HEK293 (cell line): ENCODE measurements at regions not wholly inside any gene's neighbourhood (a gene's known extent, or its start where the extent isn't known, plus 50 kb on each side); places are given as distances from the start of the nearest gene placed in this dataset.

Experiments
- CTCF ChIA-PET: fragments of 350-600 bp; formaldehyde crosslinking; extraction: SDS; loops from one replicate; lab custom pipeline; 2021; ENCODE audit warnings: antibody characterized with exemption; lab: Yijun Ruan, JAX
- POLR2A ChIA-PET: fragments of 300-600 bp; formaldehyde crosslinking; extraction: SDS; loops from one replicate; lab custom pipeline; 2020; ENCODE audit warnings: antibody characterized with exemption, inconsistent platforms; lab: Yijun Ruan, JAX
- H3K27ac ChIP-seq: fragments of 200-500 bp; sonication (Bioruptor generic); 2 replicates; pipeline ENCODE4 v1.5.1; 2014; ENCODE audit warnings: low read depth, low read length, control low read depth, inconsistent platforms; ENCODE audit errors: extremely low read depth
- H3K36me3 ChIP-seq, 2 experiments: fragments of 200-500 bp in 1 of 2; sonication (Bioruptor generic) in 1 of 2; 1 replicate in 1 of 2; 2 replicates in 1 of 2; pipeline ENCODE4 v1.5.1; 2014 to 2017; ENCODE audit warnings: inconsistent platforms in 2 of 2, low read length in 2 of 2; ENCODE audit not compliant: control insufficient read depth in 2 of 2, insufficient read depth in 1 of 2
- H3K4me1 ChIP-seq: fragments of 200-500 bp; sonication (Bioruptor generic); 2 replicates; pipeline ENCODE4 v1.5.1; 2014; ENCODE audit warnings: mild to moderate bottlenecking, low read length, inconsistent platforms; ENCODE audit not compliant: control insufficient read depth, insufficient read depth
- H3K4me3 ChIP-seq: 2 replicates; pipeline ENCODE4 v1.5.1; 2011; ENCODE audit warnings: low read depth, mild to moderate bottlenecking, control low read depth, low read length, moderate library complexity
- H3K9me3 ChIP-seq: fragments of 200-500 bp; sonication (Bioruptor generic); 2 replicates; pipeline ENCODE4 v1.5.1; 2014; ENCODE audit warnings: low read depth, low read length, inconsistent platforms; ENCODE audit not compliant: control insufficient read depth, insufficient read depth
- GLI4 ChIP-seq: fragments of 450-650 bp; formaldehyde crosslinking; IDR thresholded peaks from 2 replicates; pipeline ENCODE4 v1.5.1; 2016; ENCODE audit warnings: missing biosample characterization, missing genetic modification characterization
- KLF8 ChIP-seq: fragments of 450-650 bp; formaldehyde crosslinking; IDR thresholded peaks from 2 replicates; pipeline ENCODE4 v1.5.1; 2016; ENCODE audit warnings: missing biosample characterization, missing genetic modification characterization
- MYNN ChIP-seq: fragments of 450-650 bp; formaldehyde crosslinking; IDR thresholded peaks from 2 replicates; pipeline ENCODE4 v1.5.1; 2016; ENCODE audit warnings: missing biosample characterization, missing genetic modification characterization, borderline replicate concordance
- SETDB1 ChIP-seq: IDR thresholded peaks from one replicate; pipeline ENCODE4 v1.6.1; 2017; ENCODE audit warnings: mild to moderate bottlenecking, low read length, moderate library complexity, mixed read lengths; ENCODE audit not compliant: insufficient read length
- SP3 ChIP-seq: fragments of 450-650 bp; formaldehyde crosslinking; IDR thresholded peaks from 2 replicates; pipeline ENCODE4 v1.5.1; 2016; ENCODE audit warnings: missing biosample characterization, missing genetic modification characterization
- WT1 ChIP-seq: fragments of 450-650 bp; formaldehyde crosslinking; IDR thresholded peaks from 2 replicates; pipeline ENCODE4 v1.5.1; 2016; ENCODE audit warnings: missing biosample characterization, missing genetic modification characterization
- ZBTB7A ChIP-seq: fragments of 450-650 bp; formaldehyde crosslinking; IDR thresholded peaks from 2 replicates; pipeline ENCODE4 v1.5.1; 2016; ENCODE audit warnings: low read depth, missing biosample characterization, missing genetic modification characterization
- ZFP37 ChIP-seq: fragments of 450-650 bp; formaldehyde crosslinking; IDR thresholded peaks from 2 replicates; pipeline ENCODE4 v1.5.1; 2016; ENCODE audit warnings: missing biosample characterization, missing genetic modification characterization
- ZFP69B ChIP-seq: fragments of 450-650 bp; formaldehyde crosslinking; IDR thresholded peaks from 2 replicates; pipeline ENCODE4 v1.5.1; 2016; ENCODE audit warnings: missing biosample characterization, missing genetic modification characterization
- ZNF132 ChIP-seq: fragments of 450-650 bp; formaldehyde crosslinking; IDR thresholded peaks from 2 replicates; pipeline ENCODE4 v1.5.1; 2017; ENCODE audit warnings: missing biosample characterization, missing genetic modification characterization, borderline replicate concordance
- ZNF155 ChIP-seq: fragments of 450-650 bp; formaldehyde crosslinking; IDR thresholded peaks from 2 replicates; pipeline ENCODE4 v1.5.1; 2016; ENCODE audit warnings: missing biosample characterization, missing genetic modification characterization
- ZNF174 ChIP-seq: fragments of 450-650 bp; formaldehyde crosslinking; IDR thresholded peaks from 2 replicates; pipeline ENCODE4 v1.5.0; 2017; ENCODE audit warnings: missing biosample characterization, mild to moderate bottlenecking, missing genetic modification characterization
- ZNF2 ChIP-seq: fragments of 450-650 bp; formaldehyde crosslinking; IDR thresholded peaks from 2 replicates; pipeline ENCODE4 v1.5.1; 2016; ENCODE audit warnings: missing biosample characterization, missing genetic modification characterization
- ZNF350 ChIP-seq: fragments of 450-650 bp; formaldehyde crosslinking; IDR thresholded peaks from 2 replicates; pipeline ENCODE4 v1.5.0; 2017; ENCODE audit warnings: missing biosample characterization, mild to moderate bottlenecking, missing genetic modification characterization
- ZNF354C ChIP-seq: fragments of 450-650 bp; formaldehyde crosslinking; IDR thresholded peaks from 2 replicates; pipeline ENCODE4 v1.5.1; 2016; ENCODE audit warnings: missing biosample characterization, missing genetic modification characterization, low read depth, borderline replicate concordance
- ZNF624 ChIP-seq: fragments of 450-650 bp; formaldehyde crosslinking; IDR thresholded peaks from 2 replicates; pipeline ENCODE4 v1.5.1; 2017; ENCODE audit warnings: missing biosample characterization, missing genetic modification characterization
- ZNF626 ChIP-seq: fragments of 450-650 bp; sonication (Bioruptor Pico); formaldehyde crosslinking; IDR thresholded peaks from 2 replicates; pipeline ENCODE4 v1.5.1; 2018; ENCODE audit warnings: missing biosample characterization, missing genetic modification characterization, inconsistent platforms
- ZNF629 ChIP-seq: fragments of 450-650 bp; formaldehyde crosslinking; IDR thresholded peaks from 2 replicates; pipeline ENCODE4 v1.5.1; 2017; ENCODE audit warnings: missing biosample characterization, missing genetic modification characterization
- ZNF707 ChIP-seq: fragments of 450-650 bp; formaldehyde crosslinking; IDR thresholded peaks from 2 replicates; pipeline ENCODE4 v1.5.1; 2016; ENCODE audit warnings: missing biosample characterization, missing genetic modification characterization
- ZNF777 ChIP-seq: fragments of 450-650 bp; formaldehyde crosslinking; IDR thresholded peaks from 2 replicates; pipeline ENCODE4 v1.5.1; 2017; ENCODE audit warnings: missing biosample characterization, missing genetic modification characterization, borderline replicate concordance
- TF ChIP-seq, protein P1 (sequence below): fragments of 450-650 bp; formaldehyde crosslinking; optimal IDR thresholded peaks from 2 replicates; pipeline ENCODE3; 2016; ENCODE audit warnings: missing biosample characterization, mild to moderate bottlenecking, missing genetic modification characterization
- TF ChIP-seq, protein P2 (sequence below): fragments of 450-650 bp; formaldehyde crosslinking; IDR thresholded peaks from 2 replicates; pipeline ENCODE4 v1.5.1; 2017; ENCODE audit warnings: missing biosample characterization, missing genetic modification characterization
- TF ChIP-seq, protein P3 (sequence below): fragments of 450-650 bp; formaldehyde crosslinking; IDR thresholded peaks from 2 replicates; pipeline ENCODE4 v1.5.1; 2016; ENCODE audit warnings: missing biosample characterization, missing genetic modification characterization
- TF ChIP-seq, protein P4 (sequence below): fragments of 450-650 bp; formaldehyde crosslinking; IDR thresholded peaks from 2 replicates; pipeline ENCODE4 v1.5.1; 2016; ENCODE audit warnings: missing biosample characterization, missing genetic modification characterization, low read depth
- TF ChIP-seq, protein P5 (sequence below): fragments of 450-650 bp; formaldehyde crosslinking; IDR thresholded peaks from 2 replicates; pipeline ENCODE4 v1.5.1; 2016; ENCODE audit warnings: missing biosample characterization, missing genetic modification characterization

DNA sequence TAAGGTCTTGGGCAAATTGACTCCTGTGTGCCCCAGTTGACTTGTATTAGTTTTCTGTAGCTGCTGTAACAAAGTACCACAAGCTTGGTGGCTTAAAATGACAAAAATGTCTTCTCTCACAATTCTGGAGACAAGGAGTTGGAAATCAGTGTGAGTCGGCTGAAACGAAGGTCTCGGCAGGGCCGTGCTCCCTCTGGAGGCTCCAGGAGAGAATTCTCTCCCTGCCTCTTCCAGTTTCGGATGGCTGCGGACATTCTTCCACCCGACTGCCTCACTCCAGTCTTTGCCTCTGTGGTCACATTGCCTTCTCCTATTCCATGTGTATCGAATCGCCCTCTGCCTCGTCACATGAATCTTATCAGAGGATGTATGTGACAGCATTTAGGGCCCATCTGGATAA lies 66.0 kb upstream of the PHOX2B start:
- no peak overlapping the region for H3K4me3 ChIP-seq
- H3K4me1 ChIP-seq, result no peaks in the 10 kb centered on the region
- ChIA-PET POLR2A (no interaction called here), CTCF (no interaction called here)
- TF ChIP-seq ZNF350 (tag by site-specific recombination) (no peak), MYNN (tag by site-specific recombination) (no peak)
- no peaks in the 10 kb centered on the region for H3K9me3 ChIP-seq
- no peak overlapping the region for H3K27ac ChIP-seq
- no peaks in the 10 kb centered on the region for H3K36me3 ChIP-seq

DNA sequence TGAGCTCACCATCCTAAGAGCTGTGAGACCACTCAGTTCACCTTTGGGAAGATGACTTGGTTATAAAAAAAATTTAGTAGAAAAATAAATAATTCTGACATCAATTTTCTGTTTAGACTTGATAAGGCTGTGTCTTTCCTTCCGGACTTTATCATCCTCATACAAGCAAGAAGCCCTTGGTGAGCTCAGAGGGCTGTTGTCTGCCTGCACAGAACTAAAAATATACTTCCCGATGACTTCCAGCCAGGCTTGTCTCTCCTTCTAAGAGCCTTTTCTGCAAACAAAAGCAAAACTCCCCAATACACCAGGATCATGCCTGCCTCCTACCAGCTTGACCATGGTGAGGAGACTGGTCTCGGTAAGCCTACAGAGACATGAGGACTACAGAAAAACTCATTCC lies 58.3 kb upstream of the PHOX2B start:
- Histone ChIP-seq H3K4me1 (no peaks in the 10 kb centered on the region), H3K36me3 (no peaks in the 10 kb centered on the region), H3K4me3 (no peak overlapping the region), H3K27ac (no peak overlapping the region), H3K9me3 (no peaks in the 10 kb centered on the region)
- ChIA-PET CTCF (no interaction called here), POLR2A (no interaction called here)
- TF ChIP-seq ZNF132 (tag by site-specific recombination), result no peak
- TF ChIP-seq, protein P1, sequence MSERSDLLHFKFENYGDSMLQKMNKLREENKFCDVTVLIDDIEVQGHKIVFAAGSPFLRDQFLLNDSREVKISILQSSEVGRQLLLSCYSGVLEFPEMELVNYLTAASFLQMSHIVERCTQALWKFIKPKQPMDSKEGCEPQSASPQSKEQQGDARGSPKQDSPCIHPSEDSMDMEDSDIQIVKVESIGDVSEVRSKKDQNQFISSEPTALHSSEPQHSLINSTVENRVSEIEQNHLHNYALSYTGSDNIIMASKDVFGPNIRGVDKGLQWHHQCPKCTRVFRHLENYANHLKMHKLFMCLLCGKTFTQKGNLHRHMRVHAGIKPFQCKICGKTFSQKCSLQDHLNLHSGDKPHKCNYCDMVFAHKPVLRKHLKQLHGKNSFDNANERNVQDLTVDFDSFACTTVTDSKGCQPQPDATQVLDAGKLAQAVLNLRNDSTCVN, result no peak
- TF ChIP-seq, protein P2, sequence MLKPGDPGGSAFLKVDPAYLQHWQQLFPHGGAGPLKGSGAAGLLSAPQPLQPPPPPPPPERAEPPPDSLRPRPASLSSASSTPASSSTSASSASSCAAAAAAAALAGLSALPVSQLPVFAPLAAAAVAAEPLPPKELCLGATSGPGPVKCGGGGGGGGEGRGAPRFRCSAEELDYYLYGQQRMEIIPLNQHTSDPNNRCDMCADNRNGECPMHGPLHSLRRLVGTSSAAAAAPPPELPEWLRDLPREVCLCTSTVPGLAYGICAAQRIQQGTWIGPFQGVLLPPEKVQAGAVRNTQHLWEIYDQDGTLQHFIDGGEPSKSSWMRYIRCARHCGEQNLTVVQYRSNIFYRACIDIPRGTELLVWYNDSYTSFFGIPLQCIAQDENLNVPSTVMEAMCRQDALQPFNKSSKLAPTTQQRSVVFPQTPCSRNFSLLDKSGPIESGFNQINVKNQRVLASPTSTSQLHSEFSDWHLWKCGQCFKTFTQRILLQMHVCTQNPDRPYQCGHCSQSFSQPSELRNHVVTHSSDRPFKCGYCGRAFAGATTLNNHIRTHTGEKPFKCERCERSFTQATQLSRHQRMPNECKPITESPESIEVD (tag by site-specific recombination), result no peak
- TF ChIP-seq ZFP69B, result no peak
- TF ChIP-seq ZNF629 (tag by site-specific recombination), result no peak
- TF ChIP-seq ZNF626, result no peak
- TF ChIP-seq ZNF2 (tag by site-specific recombination), result no peak
- TF ChIP-seq ZNF624 (tag by site-specific recombination), result no peak
- TF ChIP-seq, protein P3, sequence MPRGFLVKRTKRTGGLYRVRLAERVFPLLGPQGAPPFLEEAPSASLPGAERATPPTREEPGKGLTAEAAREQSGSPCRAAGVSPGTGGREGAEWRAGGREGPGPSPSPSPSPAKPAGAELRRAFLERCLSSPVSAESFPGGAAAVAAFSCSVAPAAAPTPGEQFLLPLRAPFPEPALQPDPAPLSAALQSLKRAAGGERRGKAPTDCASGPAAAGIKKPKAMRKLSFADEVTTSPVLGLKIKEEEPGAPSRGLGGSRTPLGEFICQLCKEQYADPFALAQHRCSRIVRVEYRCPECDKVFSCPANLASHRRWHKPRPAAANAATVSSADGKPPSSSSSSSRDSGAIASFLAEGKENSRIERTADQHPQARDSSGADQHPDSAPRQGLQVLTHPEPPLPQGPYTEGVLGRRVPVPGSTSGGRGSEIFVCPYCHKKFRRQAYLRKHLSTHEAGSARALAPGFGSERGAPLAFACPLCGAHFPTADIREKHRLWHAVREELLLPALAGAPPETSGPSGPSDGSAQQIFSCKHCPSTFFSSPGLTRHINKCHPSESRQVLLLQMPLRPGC, result no peak
- TF ChIP-seq WT1 (tag by site-specific recombination), result no peak
- no peak for TF ChIP-seq ZBTB7A (tag by site-specific recombination)

DNA sequence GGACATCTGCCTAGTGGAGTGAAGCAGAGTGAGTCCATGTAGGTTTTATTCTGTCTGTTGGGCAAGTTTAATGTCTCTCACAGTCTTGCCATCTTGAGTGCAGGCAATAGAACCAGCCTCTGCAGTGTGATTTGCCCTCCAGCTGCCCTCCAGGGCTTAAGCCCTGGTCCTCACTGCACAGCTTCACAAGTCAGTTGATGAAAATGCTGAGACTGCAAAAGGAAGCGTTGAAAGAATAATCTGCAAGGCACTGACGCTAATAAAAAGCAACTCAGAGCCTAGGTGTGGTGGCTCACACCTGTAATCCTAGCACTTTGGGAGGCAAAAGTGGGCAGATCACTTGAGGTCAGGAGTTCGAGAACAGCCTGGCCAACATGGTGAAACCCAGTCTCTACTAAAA lies 54.1 kb upstream of the PHOX2B start:
- no peaks in the 10 kb centered on the region for H3K9me3 ChIP-seq
- H3K4me3 ChIP-seq, result no peak overlapping the region
- ChIA-PET CTCF (no interaction called here), POLR2A (no interaction called here)
- no peak overlapping the region for H3K27ac ChIP-seq
- H3K4me1 ChIP-seq, result no peaks in the 10 kb centered on the region
- H3K36me3 ChIP-seq, result no peaks in the 10 kb centered on the region
- TF ChIP-seq, protein P4, sequence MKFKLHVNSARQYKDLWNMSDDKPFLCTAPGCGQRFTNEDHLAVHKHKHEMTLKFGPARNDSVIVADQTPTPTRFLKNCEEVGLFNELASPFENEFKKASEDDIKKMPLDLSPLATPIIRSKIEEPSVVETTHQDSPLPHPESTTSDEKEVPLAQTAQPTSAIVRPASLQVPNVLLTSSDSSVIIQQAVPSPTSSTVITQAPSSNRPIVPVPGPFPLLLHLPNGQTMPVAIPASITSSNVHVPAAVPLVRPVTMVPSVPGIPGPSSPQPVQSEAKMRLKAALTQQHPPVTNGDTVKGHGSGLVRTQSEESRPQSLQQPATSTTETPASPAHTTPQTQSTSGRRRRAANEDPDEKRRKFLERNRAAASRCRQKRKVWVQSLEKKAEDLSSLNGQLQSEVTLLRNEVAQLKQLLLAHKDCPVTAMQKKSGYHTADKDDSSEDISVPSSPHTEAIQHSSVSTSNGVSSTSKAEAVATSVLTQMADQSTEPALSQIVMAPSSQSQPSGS (tag by site-specific recombination), result no peak
- no peak for TF ChIP-seq ZNF155 (tag by site-specific recombination)
- no peak for TF ChIP-seq ZNF707
- TF ChIP-seq ZFP37 (tag by site-specific recombination), result no peak
- TF ChIP-seq, protein P5, sequence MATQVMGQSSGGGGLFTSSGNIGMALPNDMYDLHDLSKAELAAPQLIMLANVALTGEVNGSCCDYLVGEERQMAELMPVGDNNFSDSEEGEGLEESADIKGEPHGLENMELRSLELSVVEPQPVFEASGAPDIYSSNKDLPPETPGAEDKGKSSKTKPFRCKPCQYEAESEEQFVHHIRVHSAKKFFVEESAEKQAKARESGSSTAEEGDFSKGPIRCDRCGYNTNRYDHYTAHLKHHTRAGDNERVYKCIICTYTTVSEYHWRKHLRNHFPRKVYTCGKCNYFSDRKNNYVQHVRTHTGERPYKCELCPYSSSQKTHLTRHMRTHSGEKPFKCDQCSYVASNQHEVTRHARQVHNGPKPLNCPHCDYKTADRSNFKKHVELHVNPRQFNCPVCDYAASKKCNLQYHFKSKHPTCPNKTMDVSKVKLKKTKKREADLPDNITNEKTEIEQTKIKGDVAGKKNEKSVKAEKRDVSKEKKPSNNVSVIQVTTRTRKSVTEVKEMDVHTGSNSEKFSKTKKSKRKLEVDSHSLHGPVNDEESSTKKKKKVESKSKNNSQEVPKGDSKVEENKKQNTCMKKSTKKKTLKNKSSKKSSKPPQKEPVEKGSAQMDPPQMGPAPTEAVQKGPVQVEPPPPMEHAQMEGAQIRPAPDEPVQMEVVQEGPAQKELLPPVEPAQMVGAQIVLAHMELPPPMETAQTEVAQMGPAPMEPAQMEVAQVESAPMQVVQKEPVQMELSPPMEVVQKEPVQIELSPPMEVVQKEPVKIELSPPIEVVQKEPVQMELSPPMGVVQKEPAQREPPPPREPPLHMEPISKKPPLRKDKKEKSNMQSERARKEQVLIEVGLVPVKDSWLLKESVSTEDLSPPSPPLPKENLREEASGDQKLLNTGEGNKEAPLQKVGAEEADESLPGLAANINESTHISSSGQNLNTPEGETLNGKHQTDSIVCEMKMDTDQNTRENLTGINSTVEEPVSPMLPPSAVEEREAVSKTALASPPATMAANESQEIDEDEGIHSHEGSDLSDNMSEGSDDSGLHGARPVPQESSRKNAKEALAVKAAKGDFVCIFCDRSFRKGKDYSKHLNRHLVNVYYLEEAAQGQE (tag by site-specific recombination), result no peak
- TF ChIP-seq SETDB1, result no peak
- TF ChIP-seq ZNF777 (tag by site-specific recombination), result no peak
- TF ChIP-seq ZNF354C, result no peak
- no peak for TF ChIP-seq ZNF132 (tag by site-specific recombination)
- TF ChIP-seq SP3 (tag by site-specific recombination), result no peak
- TF ChIP-seq GLI4, result no peak
- TF ChIP-seq ZNF174 (tag by site-specific recombination), result no peak
- TF ChIP-seq KLF8 (tag by site-specific recombination), result no peak
